Activated CD4-positive, alpha-beta T cell treated with anti-CD3 and anti-CD28 coated beads for 36 hours (primary cell): ENCODE measurements at regions not wholly inside any gene's neighbourhood (a gene's known extent, or its start where the extent isn't known, plus 50 kb on each side); places are given as distances from the start of the nearest gene placed in this dataset.

Experiments used
- ATAC-seq: fragments of 200-7000 bp; cut with Tn5 transposase; one replicate; pipeline ENCODE4 v1.10.0; 2021; ENCODE audit warnings: mild to moderate bottlenecking, moderate library complexity
- CTCF ChIA-PET: fragments of 350-600 bp; sonication (Branson Sonifier 250); formaldehyde crosslinking; loops from one replicate; lab custom pipeline; 2021; ENCODE audit warnings: antibody characterized with exemption; lab: Charles Lee
- POLR2A ChIA-PET: fragments of 350-600 bp; sonication (Branson Sonifier 250); formaldehyde crosslinking; loops from one replicate; lab custom pipeline; 2021; ENCODE audit warnings: antibody characterized with exemption, inconsistent platforms; lab: Charles Lee
- DNase-seq: peaks from one replicate; pipeline ENCODE4 v3.0.0-alpha.2; 2020
- H3K27ac Mint-ChIP-seq: one replicate; pipeline ENCODE4 v1.8.0; 2021; ENCODE audit warnings: mixed read lengths
- H3K27me3 Mint-ChIP-seq: one replicate; pipeline ENCODE4 v1.8.0; 2021; ENCODE audit warnings: mixed read lengths
- H3K36me3 Mint-ChIP-seq: one replicate; pipeline ENCODE4 v1.8.0; 2021; ENCODE audit warnings: low read depth, mixed read lengths
- H3K4me1 Mint-ChIP-seq: one replicate; pipeline ENCODE4 v1.8.0; 2021; ENCODE audit warnings: mixed read lengths
- H3K4me3 Mint-ChIP-seq: one replicate; pipeline ENCODE4 v1.8.0; 2021; ENCODE audit warnings: mild to moderate bottlenecking, moderate library complexity, mixed read lengths
- H3K9me3 Mint-ChIP-seq: one replicate; pipeline ENCODE4 v1.8.0; 2021; ENCODE audit warnings: low read depth, mixed read lengths
- intact Hi-C, 2 experiments: fragments of 100-400 bp; cut with DNase I in 1 of 2; cut with micrococcal nuclease in 1 of 2; formaldehyde crosslinking; loops; one replicate each; pipeline versions ENCODE4 v1.14.2 to v1.15.1; 2022 to 2024; cut with DNase I, micrococcal nuclease

GRCh38 chr3:30945291-30945690 is 50.8 kb upstream of the GADL1 start:
- intact Hi-C loops: no loop called here
- Mint-ChIP-seq H3K27ac (no peak overlapping the region), H3K27me3 (peaks cover 3% of the 10 kb centered on the region), H3K4me1 (peaks cover 9% of the 10 kb centered on the region), H3K36me3 (no peaks in the 10 kb centered on the region), H3K4me3 (no peak overlapping the region), H3K9me3 (peaks cover 2% of the 10 kb centered on the region)
- ATAC-seq: no peak
- ChIA-PET CTCF (interaction anchor here (0.7 kb wide), 1 partner anchor 26 kb away, joined by 3 read pairs; no protein-coding TSS in a partner anchor), POLR2A (no interaction called here)
- DNase-seq: no peak

- no peak for DNase-seq
- peaks cover 3% of the 10 kb centered on the region for H3K27me3 Mint-ChIP-seq
- peaks cover 2% of the 10 kb centered on the region for H3K4me1 Mint-ChIP-seq
- intact Hi-C loops: no loop called here
- no peak overlapping the region for H3K27ac Mint-ChIP-seq
- ChIA-PET POLR2A (no interaction called here), CTCF (interaction anchor here (0.9 kb wide), 1 partner anchor 15 kb away, joined by 3 read pairs; no protein-coding TSS in a partner anchor)
- no peaks in the 10 kb centered on the region for H3K9me3 Mint-ChIP-seq
- H3K36me3 Mint-ChIP-seq: no peaks in the 10 kb centered on the region
- ATAC-seq: no peak
- no peak overlapping the region for H3K4me3 Mint-ChIP-seq
Measured at GRCh38 chr3:30948426-30948825, 54.0 kb upstream of the GADL1 start.

GRCh38 chr3:30951826-30952225 is 57.4 kb upstream of the GADL1 start:
- ATAC-seq (no peak), DNase-seq (no peak)
- Mint-ChIP-seq H3K27me3 (peaks cover 2% of the 10 kb centered on the region), H3K9me3 (no peaks in the 10 kb centered on the region), H3K4me3 (no peak overlapping the region), H3K36me3 (no peaks in the 10 kb centered on the region), H3K4me1 (peaks cover 2% of the 10 kb centered on the region), H3K27ac (no peak overlapping the region)
- ChIA-PET POLR2A (interaction anchor here (0.7 kb wide), 1 partner anchor 10 kb away, joined by 4 read pairs; no protein-coding TSS in a partner anchor), CTCF (no interaction called here)
- intact Hi-C loops: no loop called here

GRCh38 chr3:30952786-30953185 is 58.3 kb upstream of the GADL1 start:
- H3K27ac Mint-ChIP-seq: no peak overlapping the region
- intact Hi-C loops: no loop called here

GRCh38 chr3:30954426-30954825 is 60.0 kb upstream of the GADL1 start:
- Mint-ChIP-seq H3K27me3 (no peaks in the 10 kb centered on the region), H3K27ac (no peak overlapping the region), H3K4me3 (no peak overlapping the region), H3K9me3 (peaks cover 4% of the 10 kb centered on the region), H3K4me1 (no peaks in the 10 kb centered on the region), H3K36me3 (no peaks in the 10 kb centered on the region)
- ChIA-PET CTCF (interaction anchor here (0.6 kb wide), 1 partner anchor 418 kb away, joined by 3 read pairs; no protein-coding TSS in a partner anchor), POLR2A (no interaction called here)
- ATAC-seq (no peak), DNase-seq (no peak)
- intact Hi-C loops: no loop called here

More at GRCh38 chr3:30952786-30953185, 58.3 kb upstream of the GADL1 start:
- no peaks in the 10 kb centered on the region for H3K36me3 Mint-ChIP-seq
- no peak overlapping the region for H3K4me3 Mint-ChIP-seq
- ChIA-PET POLR2A (no interaction called here), CTCF (no interaction called here)
- ATAC-seq (no peak), DNase-seq (no peak)
- H3K9me3 Mint-ChIP-seq: no peaks in the 10 kb centered on the region
- no peaks in the 10 kb centered on the region for H3K27me3 Mint-ChIP-seq
- peaks cover 2% of the 10 kb centered on the region for H3K4me1 Mint-ChIP-seq

- H3K4me1 Mint-ChIP-seq: peaks cover 2% of the 10 kb centered on the region
- intact Hi-C loops: no loop called here
- POLR2A ChIA-PET: no interaction called here
- H3K9me3 Mint-ChIP-seq: peaks cover 4% of the 10 kb centered on the region
- H3K4me3 Mint-ChIP-seq: no peak overlapping the region
- no peak overlapping the region for H3K27ac Mint-ChIP-seq
- peaks cover 2% of the 10 kb centered on the region for H3K27me3 Mint-ChIP-seq
- H3K36me3 Mint-ChIP-seq: no peaks in the 10 kb centered on the region
- DNase-seq (no peak), ATAC-seq (no peak)
- CTCF ChIA-PET: no interaction called here
Measured at GRCh38 chr3:30962084-30962483, 67.6 kb upstream of the GADL1 start.

GRCh38 chr3:30962493-30962892 is 68.0 kb upstream of the GADL1 start:
- Mint-ChIP-seq H3K27me3 (peaks cover 2% of the 10 kb centered on the region), H3K36me3 (no peaks in the 10 kb centered on the region), H3K9me3 (peaks cover 4% of the 10 kb centered on the region), H3K27ac (no peak overlapping the region), H3K4me3 (no peak overlapping the region), H3K4me1 (peaks cover 2% of the 10 kb centered on the region)
- POLR2A ChIA-PET: no interaction called here
- ATAC-seq: no peak
- intact Hi-C loops: no loop called here
- CTCF ChIA-PET: interaction anchor here (0.9 kb wide), 1 partner anchor 9 kb away, joined by 3 read pairs; no protein-coding TSS in a partner anchor
- DNase-seq: no peak

- no peaks in the 10 kb centered on the region for H3K36me3 Mint-ChIP-seq
- ATAC-seq: no peak
- intact Hi-C loops: no loop called here
- H3K9me3 Mint-ChIP-seq: peaks cover 2% of the 10 kb centered on the region
- peaks cover 2% of the 10 kb centered on the region for H3K27me3 Mint-ChIP-seq
- DNase-seq: no peak
- no peak overlapping the region for H3K4me3 Mint-ChIP-seq
- no peak overlapping the region for H3K27ac Mint-ChIP-seq
- ChIA-PET CTCF (interaction anchor here (0.6 to 0.9 kb wide), 2 partner anchors 10 to 207 kb away, joined by 3 to 4 read pairs; no protein-coding TSS in a partner anchor), POLR2A (no interaction called here)
- H3K4me1 Mint-ChIP-seq: peaks cover 2% of the 10 kb centered on the region
Measured at GRCh38 chr3:30963223-30963722, 68.8 kb upstream of the GADL1 start.

GRCh38 chr3:30964612-30965011 is 70.2 kb upstream of the GADL1 start:
- Mint-ChIP-seq H3K9me3 (no peaks in the 10 kb centered on the region), H3K27me3 (peaks cover 2% of the 10 kb centered on the region), H3K4me1 (peaks cover 2% of the 10 kb centered on the region), H3K4me3 (no peak overlapping the region), H3K36me3 (no peaks in the 10 kb centered on the region), H3K27ac (no peak overlapping the region)
- intact Hi-C loops: no loop called here
- ChIA-PET CTCF (no interaction called here), POLR2A (no interaction called here)
- ATAC-seq: peak; percentile 96
- DNase-seq: peak; percentile 38

- intact Hi-C loops: no loop called here
- H3K9me3 Mint-ChIP-seq: no peaks in the 10 kb centered on the region
- H3K27ac Mint-ChIP-seq: no peak overlapping the region
- peaks cover 2% of the 10 kb centered on the region for H3K4me1 Mint-ChIP-seq
- peaks cover 2% of the 10 kb centered on the region for H3K27me3 Mint-ChIP-seq
- no peak overlapping the region for H3K4me3 Mint-ChIP-seq
- ChIA-PET POLR2A (no interaction called here), CTCF (interaction anchor here (0.7 kb wide), 2 partner anchors 11 to 158 kb away, joined by 3 read pairs; no protein-coding TSS in a partner anchor)
- H3K36me3 Mint-ChIP-seq: no peaks in the 10 kb centered on the region
- ATAC-seq (no peak), DNase-seq (no peak)
Measured at GRCh38 chr3:30966896-30967295, 72.4 kb upstream of the GADL1 start.

- ChIA-PET CTCF (interaction anchor here (1.4 kb wide), 1 partner anchor 12 kb away, joined by 7 read pairs; no protein-coding TSS in a partner anchor), POLR2A (no interaction called here)
- ATAC-seq (no peak), DNase-seq (peak; percentile 15)
- no peaks in the 10 kb centered on the region for H3K36me3 Mint-ChIP-seq
- no peak overlapping the region for H3K4me3 Mint-ChIP-seq
- H3K4me1 Mint-ChIP-seq: no peaks in the 10 kb centered on the region
- H3K27me3 Mint-ChIP-seq: peaks cover under 1% of the 10 kb centered on the region
- H3K9me3 Mint-ChIP-seq: no peaks in the 10 kb centered on the region
- intact Hi-C loops: loop anchor here in 1 of 2 experiments (5.0 kb wide), 1 partner anchor 162 kb away; no protein-coding TSS in a partner anchor
- no peak overlapping the region for H3K27ac Mint-ChIP-seq
Measured at GRCh38 chr3:30970183-30970582, 75.7 kb upstream of the GADL1 start.

- no peak overlapping the region for H3K27ac Mint-ChIP-seq
- ChIA-PET POLR2A (no interaction called here), CTCF (no interaction called here)
- no peak for ATAC-seq
- no peaks in the 10 kb centered on the region for H3K4me1 Mint-ChIP-seq
- intact Hi-C loops: loop anchor here in 1 of 2 experiments (5.0 kb wide), 1 partner anchor 160 kb away; no protein-coding TSS in a partner anchor
- no peaks in the 10 kb centered on the region for H3K36me3 Mint-ChIP-seq
- H3K4me3 Mint-ChIP-seq: no peak overlapping the region
- no peaks in the 10 kb centered on the region for H3K27me3 Mint-ChIP-seq
- DNase-seq: no peak
- no peaks in the 10 kb centered on the region for H3K9me3 Mint-ChIP-seq
Measured at GRCh38 chr3:30972449-30972848, 78.0 kb upstream of the GADL1 start.
